PC-9 (cell line): ENCODE measurements at regions not wholly inside any gene's neighbourhood (a gene's known extent, or its start where the extent isn't known, plus 50 kb on each side); places are given as distances from the start of the nearest gene placed in this dataset.
A peak's percentile ranks its signal among the peaks of the same experiment; 100 is the strongest.

Experiments
- BruUV-seq: library from RNA; stranded (reverse); fragments of 400-500 nt; replicated peaks from 2 replicates; lab custom pipeline; 2021; lab: Mats Ljungman, UMichigan
- CTCF ChIA-PET: fragments of 300-600 bp; sonication (Branson Sonifier 250); formaldehyde crosslinking; loops from one replicate; lab custom pipeline; 2022; ENCODE audit warnings: antibody characterized with exemption; lab: Charles Lee
- POLR2A ChIA-PET: fragments of 300-600 bp; sonication (Branson Sonifier 250); formaldehyde crosslinking; loops from one replicate; lab custom pipeline; 2022; ENCODE audit warnings: antibody characterized with exemption; ENCODE audit not compliant: unreplicated experiment; lab: Charles Lee
- DNase-seq, 2 experiments: peaks; one replicate each; pipeline versions ENCODE4 v3.0.0 to v3.0.0-alpha.2; 2015 to 2022; ENCODE audit warnings: mixed read lengths in 1 of 2
- H2AFZ ChIP-seq: fragments of 200-600 bp; sonication (generic); 2 replicates; pipeline ENCODE4 v1.8.1; 2017; ENCODE audit warnings: antibody characterized with exemption
- H3F3A ChIP-seq: fragments of 200-600 bp; sonication (generic); 2 replicates; pipeline ENCODE4 v1.8.1; 2017; ENCODE audit warnings: antibody characterized with exemption, mild to moderate bottlenecking, low read depth; ENCODE audit not compliant: insufficient read depth
- H3K27ac ChIP-seq: fragments of 200-600 bp; sonication (generic); 2 replicates; pipeline ENCODE4 v1.6.1; 2016; ENCODE audit warnings: mixed run types
- H3K27me3 ChIP-seq: fragments of 200-600 bp; sonication (generic); 2 replicates; pipeline ENCODE4 v1.6.1; 2016; ENCODE audit warnings: low read depth, mixed run types; ENCODE audit not compliant: insufficient read depth
- H3K36me3 ChIP-seq: fragments of 200-600 bp; sonication (generic); 2 replicates; pipeline ENCODE4 v1.6.1; 2016; ENCODE audit warnings: low read depth, mixed run types
- H3K4me1 ChIP-seq: fragments of 200-600 bp; sonication (generic); replicated peaks from 2 replicates; pipeline ENCODE4 v1.6.1; 2016; ENCODE audit warnings: mixed run types; ENCODE audit not compliant: insufficient read depth
- H3K4me2 ChIP-seq: fragments of 200-600 bp; sonication (generic); 2 replicates; pipeline ENCODE4 v1.6.1; 2017; ENCODE audit warnings: mixed run types
- H3K4me3 ChIP-seq: fragments of 200-600 bp; sonication (generic); 2 replicates; pipeline ENCODE4 v1.6.1; 2016; ENCODE audit warnings: mixed run types
- H3K79me2 ChIP-seq: fragments of 200-600 bp; sonication (generic); 2 replicates; pipeline ENCODE4 v1.6.1; 2017; ENCODE audit warnings: low read depth, mixed run types
- H3K9me2 ChIP-seq: fragments of 200-600 bp; sonication (generic); 2 replicates; pipeline ENCODE4 v1.8.1; 2017; ENCODE audit warnings: mild to moderate bottlenecking; ENCODE audit not compliant: insufficient read depth
- H3K9me3 ChIP-seq: fragments of 200-600 bp; sonication (generic); 2 replicates; pipeline ENCODE4 v1.8.1; 2016; ENCODE audit warnings: low read depth; ENCODE audit not compliant: insufficient read depth
- H4K20me1 ChIP-seq: fragments of 200-600 bp; sonication (generic); 2 replicates; pipeline ENCODE4 v1.8.1; 2017; ENCODE audit not compliant: insufficient read depth
- CTCF ChIP-seq: fragments of 200-600 bp; sonication (generic); conservative IDR thresholded peaks from 2 replicates; pipeline ENCODE4 v1.6.1; 2017; ENCODE audit warnings: mixed run types, antibody characterized with exemption, mild to moderate bottlenecking, moderate library complexity
- EZH2 ChIP-seq: fragments of 200-600 bp; sonication (generic); IDR thresholded peaks from 2 replicates; pipeline ENCODE4 v1.8.0; 2017; ENCODE audit warnings: antibody characterized with exemption, low read depth
- intact Hi-C: fragments of 100-400 bp; cut with micrococcal nuclease; formaldehyde crosslinking; loops from one replicate; pipeline ENCODE4 v1.10.0; 2022; ENCODE audit not compliant: unreplicated experiment

DNA sequence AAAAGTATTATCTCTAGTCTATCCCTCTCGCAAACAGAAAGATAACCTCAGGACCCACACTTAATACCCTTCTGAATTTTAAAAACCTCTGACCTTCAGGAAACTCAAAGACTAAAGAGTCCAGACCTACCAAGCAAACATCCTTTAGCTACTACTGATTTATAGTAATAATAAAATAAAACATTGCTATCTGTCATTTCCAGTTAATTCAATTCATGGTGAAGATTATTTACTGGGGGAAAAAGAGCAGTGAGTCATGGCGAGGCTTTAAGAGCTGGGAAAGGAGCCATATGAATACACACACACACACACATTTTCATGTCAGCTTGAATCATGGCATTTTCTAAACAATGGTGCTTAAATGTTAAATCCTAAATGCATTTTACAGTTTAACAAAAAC is 87.1 kb downstream of the FAM76B start:
- BruUV-seq, result no TSS peak
- no peak overlapping the region for H3K4me3 ChIP-seq
- intact Hi-C loops, result no loop called here
- H2AFZ ChIP-seq, result no peak overlapping the region
- no peaks in the 10 kb centered on the region for H3K9me3 ChIP-seq
- DNase-seq, result no peak
- no peaks in the 10 kb centered on the region for H3F3A ChIP-seq
- H3K4me2 ChIP-seq, result no peak overlapping the region
- no peak for TF ChIP-seq EZH2
- TF ChIP-seq CTCF, result no peak
- H3K9me2 ChIP-seq, result no peaks in the 10 kb centered on the region
- no peak overlapping the region for H3K27ac ChIP-seq
- POLR2A ChIA-PET, result no interaction called here
- no peaks in the 10 kb centered on the region for H4K20me1 ChIP-seq
- peaks cover 27% of the 10 kb centered on the region for H3K27me3 ChIP-seq
- CTCF ChIA-PET, result no interaction called here
- no peaks in the 10 kb centered on the region for H3K36me3 ChIP-seq
- H3K79me2 ChIP-seq, result no peaks in the 10 kb centered on the region
- H3K4me1 ChIP-seq, result no peaks in the 10 kb centered on the region

GRCh38 chr11:95700471-95700817 is 89.1 kb downstream of the FAM76B start:
- Histone ChIP-seq H4K20me1 (no peaks in the 10 kb centered on the region), H3K79me2 (no peaks in the 10 kb centered on the region), H3K27me3 (peaks cover 17% of the 10 kb centered on the region; the same call in 1 of the 2 replicates), H3K27ac (no peak overlapping the region), H3K9me3 (no peaks in the 10 kb centered on the region), H3K4me2 (no peak overlapping the region; the same call in 1 of the 2 replicates), H2AFZ (peak overlapping the region; percentile 19; the same call in 1 of the 2 replicates), H3K36me3 (no peaks in the 10 kb centered on the region), H3K4me1 (no peaks in the 10 kb centered on the region), H3F3A (no peaks in the 10 kb centered on the region), H3K4me3 (no peak overlapping the region), H3K9me2 (no peaks in the 10 kb centered on the region)
- intact Hi-C loops, result no loop called here
- TF ChIP-seq EZH2, result no peak
- no peak for TF ChIP-seq CTCF
- ChIA-PET CTCF (no interaction called here), POLR2A (interaction anchor here (0.6 kb wide), 1 partner anchor 632 kb away, joined by 3 read pairs; no protein-coding TSS in a partner anchor)
- DNase-seq, result no peak
- no TSS peak for BruUV-seq

DNA sequence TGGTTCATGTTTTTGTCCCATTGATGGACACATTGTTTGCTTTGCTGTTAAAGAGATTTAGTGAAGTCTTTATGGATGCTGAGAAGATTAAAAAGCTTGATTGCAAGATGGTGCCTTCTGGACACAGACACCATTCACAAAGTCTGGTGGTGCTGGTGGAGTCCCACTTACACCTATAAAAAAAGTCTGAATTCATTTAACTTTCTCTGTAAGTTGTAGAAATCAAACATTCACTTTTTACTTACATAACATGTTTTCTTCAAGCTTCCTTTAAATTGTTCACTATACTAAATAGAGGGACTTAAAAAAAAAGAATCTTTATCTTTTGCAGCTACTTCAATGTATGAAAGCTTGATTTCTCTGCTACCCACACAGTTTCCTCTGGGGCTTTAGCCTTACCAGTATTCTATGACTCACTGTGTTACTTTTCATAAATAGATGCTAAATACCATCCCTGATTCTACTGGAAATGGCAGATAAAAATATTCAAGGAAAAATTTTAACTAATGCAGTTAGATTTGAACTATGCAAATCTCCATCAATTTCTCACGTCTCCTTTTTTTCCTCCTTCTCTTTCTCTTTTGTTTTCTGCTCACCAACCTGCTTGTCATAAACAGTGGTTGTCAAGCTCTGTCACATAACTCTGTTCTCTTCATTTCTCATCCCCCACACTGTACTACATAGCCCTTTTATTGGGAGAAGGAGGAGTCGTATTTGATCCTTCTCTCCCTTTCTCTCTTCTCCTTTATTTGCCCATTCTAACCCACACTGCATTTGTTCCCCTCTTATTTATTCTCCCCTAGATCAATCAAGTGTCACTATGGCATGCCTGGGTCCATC is 89.7 kb downstream of the FAM76B start:
- Histone ChIP-seq H4K20me1 (no peaks in the 10 kb centered on the region), H3K79me2 (no peaks in the 10 kb centered on the region), H3K9me2 (no peaks in the 10 kb centered on the region), H3K36me3 (no peaks in the 10 kb centered on the region), H2AFZ (peak overlapping the region; percentile 19; the same call in 1 of the 2 replicates), H3F3A (no peaks in the 10 kb centered on the region), H3K4me2 (no peak overlapping the region), H3K4me3 (no peak overlapping the region), H3K27me3 (peaks cover 11% of the 10 kb centered on the region; the same call in 1 of the 2 replicates), H3K4me1 (no peaks in the 10 kb centered on the region), H3K9me3 (no peaks in the 10 kb centered on the region), H3K27ac (no peak overlapping the region)
- DNase-seq, result no peak
- no TSS peak for BruUV-seq
- ChIA-PET POLR2A (interaction anchor here (0.6 kb wide), 1 partner anchor 631 kb away, joined by 3 read pairs; no protein-coding TSS in a partner anchor), CTCF (no interaction called here)
- TF ChIP-seq CTCF, result no peak
- no peak for TF ChIP-seq EZH2
- intact Hi-C loops, result no loop called here
